ENCODE measurements at regions not wholly inside any gene's neighbourhood (a gene's known extent, or its start where the extent isn't known, plus 50 kb on each side); places are given as distances from the start of the nearest gene placed in this dataset.
"Not testable (repeated sequence)": the region's sequence is repeated elsewhere in the genome, so short reads cannot be mapped to it uniquely, and the experiment has no call there.

DNA sequence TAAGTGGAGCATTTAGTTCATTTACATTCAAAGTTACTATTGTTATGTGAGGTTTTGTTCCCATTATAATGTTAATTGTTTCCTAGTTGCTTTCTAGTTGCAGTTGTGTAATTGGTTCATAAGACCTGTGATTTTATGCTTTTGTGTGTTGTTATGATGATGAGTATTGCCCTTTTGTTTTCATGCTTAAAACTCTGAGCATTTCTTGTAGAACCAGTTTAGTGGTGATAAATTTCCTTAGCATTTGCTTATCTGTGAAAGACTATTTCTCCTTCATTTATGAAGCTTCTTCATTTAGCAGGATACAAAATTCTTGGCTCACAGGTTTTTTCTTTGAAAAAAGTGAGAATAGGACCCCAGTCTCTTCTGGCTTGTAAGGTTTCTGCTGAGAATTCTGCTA is 274.8 kb upstream of the SPAG17 start:
- no peak for TF ChIP-seq EZH2 (IDR thresholded peaks at IDR 0.05; ENCODE audit: insufficient read depth, poor library complexity, severe bottlenecking)
- TF ChIP-seq EZH2phosphoT487 (IDR thresholded peaks at IDR 0.05; ENCODE audit: insufficient read depth, low read depth) = no peak
- no peaks in the 10 kb centered on the region for H3K27me3 ChIP-seq (replicated peaks; ENCODE audit: insufficient read depth)
- no peaks in the 10 kb centered on the region for H3K9me2 ChIP-seq (ENCODE audit: insufficient read depth)
- no peaks in the 10 kb centered on the region for H3K79me2 ChIP-seq (ENCODE audit: insufficient read depth)
- no peak overlapping the region for H2AFZ ChIP-seq
- H3K36me3 ChIP-seq (ENCODE audit: low read depth) = no peaks in the 10 kb centered on the region
- H3K9ac ChIP-seq = no peak overlapping the region
- H3K9me3 ChIP-seq (ENCODE audit: low read depth) = no peaks in the 10 kb centered on the region
- no peaks in the 10 kb centered on the region for H4K20me1 ChIP-seq (ENCODE audit: insufficient read depth)
- in situ Hi-C loops (cut with MboI) = no loop called here
- DNase-seq = no peak
- no peaks in the 10 kb centered on the region for H3K4me1 ChIP-seq (ENCODE audit: insufficient read depth)
- no peak overlapping the region for H3K4me3 ChIP-seq
- H3K27ac ChIP-seq = no peak overlapping the region
- no peak overlapping the region for H3K4me2 ChIP-seq (ENCODE audit: unreplicated experiment)
- no peaks in the 10 kb centered on the region for H3F3A ChIP-seq (ENCODE audit: insufficient read depth)

DNA sequence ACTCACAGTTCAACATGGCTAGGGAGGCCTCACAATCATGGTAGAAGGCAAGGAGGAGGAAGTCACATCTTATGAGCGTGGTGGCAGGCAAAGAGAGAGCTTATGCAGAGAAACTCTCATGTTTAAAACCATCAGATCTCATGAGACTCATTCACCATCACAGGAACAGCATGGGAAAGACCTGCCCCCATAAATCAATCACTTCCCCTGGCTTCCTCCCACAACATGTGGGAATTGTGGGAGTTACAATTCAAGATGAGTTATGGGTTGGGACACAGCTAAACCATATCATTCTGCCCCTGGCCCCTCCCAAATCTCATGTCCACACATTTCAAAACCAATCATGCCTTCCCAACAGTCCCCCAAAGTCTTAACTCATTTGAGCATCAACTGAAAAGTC is 268.8 kb upstream of the SPAG17 start:
- H3K9ac ChIP-seq; H3K4me3 ChIP-seq; H2AFZ ChIP-seq; in situ Hi-C loops (cut with MboI); H4K20me1 ChIP-seq (ENCODE audit: insufficient read depth); H3K27ac ChIP-seq; H3K27me3 ChIP-seq (replicated peaks; ENCODE audit: insufficient read depth); H3F3A ChIP-seq (ENCODE audit: insufficient read depth); H3K4me1 ChIP-seq (ENCODE audit: insufficient read depth); H3K9me2 ChIP-seq (ENCODE audit: insufficient read depth); H3K9me3 ChIP-seq (ENCODE audit: low read depth); DNase-seq; H3K36me3 ChIP-seq (ENCODE audit: low read depth); H3K79me2 ChIP-seq (ENCODE audit: insufficient read depth); H3K4me2 ChIP-seq (ENCODE audit: unreplicated experiment): not testable (repeated sequence)
- WGBS, 2 experiments (ENCODE audit: low coverage in 1 of 2, low lambda C conversion rate in 2 of 2, missing lambda C conversion rate in 2 of 2) = 14 to 38% methylated on average over 1 of the region's 1 CpG

DNA sequence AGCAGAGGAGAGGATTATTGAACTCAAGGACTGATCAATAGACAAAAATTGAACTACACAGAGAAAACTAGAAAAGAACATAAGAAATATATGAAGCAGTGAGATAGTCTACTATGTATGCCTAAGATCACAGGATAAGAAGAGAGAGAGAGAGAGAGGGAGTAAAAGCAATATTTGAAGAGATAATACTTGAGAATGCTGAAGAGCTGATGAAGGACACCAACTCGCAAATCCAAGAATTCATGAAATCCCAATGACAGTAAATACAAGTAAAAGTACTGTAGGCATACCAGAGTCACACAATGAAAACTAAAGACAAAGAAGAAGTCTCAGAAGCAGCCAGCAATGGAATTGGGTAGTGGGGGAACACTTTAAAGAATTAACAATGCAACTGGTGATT is 260.1 kb upstream of the SPAG17 start:
- in situ Hi-C loops (cut with MboI) = no loop called here
- H2AFZ ChIP-seq = no peak overlapping the region
- no peak overlapping the region for H3K4me2 ChIP-seq (ENCODE audit: unreplicated experiment)
- H3K9ac ChIP-seq = no peak overlapping the region
- no peak overlapping the region for H3K4me3 ChIP-seq
- H3K27me3 ChIP-seq (replicated peaks; ENCODE audit: insufficient read depth) = no peaks in the 10 kb centered on the region
- 47 to 50% methylated on average over 1 of the region's 1 CpG for WGBS, 2 experiments (ENCODE audit: low coverage in 1 of 2, low lambda C conversion rate in 2 of 2, missing lambda C conversion rate in 2 of 2)
- H3K9me3 ChIP-seq (ENCODE audit: low read depth) = no peaks in the 10 kb centered on the region
- TF ChIP-seq EZH2phosphoT487 (IDR thresholded peaks at IDR 0.05; ENCODE audit: insufficient read depth, low read depth) (no peak), EZH2 (IDR thresholded peaks at IDR 0.05; ENCODE audit: insufficient read depth, poor library complexity, severe bottlenecking) (no peak)
- H3F3A ChIP-seq (ENCODE audit: insufficient read depth) = no peaks in the 10 kb centered on the region
- H3K27ac ChIP-seq = no peak overlapping the region
- no peaks in the 10 kb centered on the region for H3K36me3 ChIP-seq (ENCODE audit: low read depth)
- no peaks in the 10 kb centered on the region for H3K4me1 ChIP-seq (ENCODE audit: insufficient read depth)
- H3K9me2 ChIP-seq (ENCODE audit: insufficient read depth) = no peaks in the 10 kb centered on the region
- no peak for DNase-seq
- H4K20me1 ChIP-seq (ENCODE audit: insufficient read depth) = no peaks in the 10 kb centered on the region
- H3K79me2 ChIP-seq (ENCODE audit: insufficient read depth) = no peaks in the 10 kb centered on the region

DNA sequence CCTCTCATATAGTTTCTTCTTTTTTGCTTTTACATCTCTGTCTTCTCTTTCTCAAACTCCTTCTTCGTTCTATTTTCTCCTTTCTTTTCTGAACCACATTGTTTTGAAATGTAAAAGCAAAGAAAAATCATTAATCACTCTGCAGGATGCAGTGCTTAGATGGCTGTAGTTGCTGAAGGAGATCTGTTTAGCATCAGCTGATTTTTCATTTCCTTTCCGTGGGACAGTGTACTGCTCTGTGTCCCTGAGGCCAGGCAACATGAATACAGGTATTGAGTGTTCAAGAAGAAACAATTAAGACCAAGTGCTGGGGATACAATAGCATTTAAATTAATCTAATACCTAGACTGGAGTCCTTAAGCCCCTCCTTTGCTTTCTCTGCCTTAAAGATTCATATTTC is 257.2 kb upstream of the SPAG17 start:
- in situ Hi-C loops (cut with MboI) = no loop called here
- Histone ChIP-seq H3K4me3 (no peak overlapping the region), H3K9me2 (ENCODE audit: insufficient read depth) (no peaks in the 10 kb centered on the region), H3K79me2 (ENCODE audit: insufficient read depth) (no peaks in the 10 kb centered on the region), H3K4me1 (ENCODE audit: insufficient read depth) (no peaks in the 10 kb centered on the region), H3F3A (ENCODE audit: insufficient read depth) (no peaks in the 10 kb centered on the region), H3K9me3 (ENCODE audit: low read depth) (no peaks in the 10 kb centered on the region), H3K36me3 (ENCODE audit: low read depth) (no peaks in the 10 kb centered on the region), H3K9ac (no peak overlapping the region), H2AFZ (no peak overlapping the region), H4K20me1 (ENCODE audit: insufficient read depth) (no peaks in the 10 kb centered on the region), H3K4me2 (ENCODE audit: unreplicated experiment) (no peak overlapping the region), H3K27me3 (replicated peaks; ENCODE audit: insufficient read depth) (no peaks in the 10 kb centered on the region), H3K27ac (no peak overlapping the region)
- WGBS, 2 experiments (ENCODE audit: low coverage in 1 of 2, low lambda C conversion rate in 2 of 2, missing lambda C conversion rate in 2 of 2) = 0 to 3% methylated on average over 2 of the region's 2 CpGs
- no peak for DNase-seq
- TF ChIP-seq EZH2phosphoT487 (IDR thresholded peaks at IDR 0.05; ENCODE audit: insufficient read depth, low read depth) = no peak
- no peak for TF ChIP-seq EZH2 (IDR thresholded peaks at IDR 0.05; ENCODE audit: insufficient read depth, poor library complexity, severe bottlenecking)

DNA sequence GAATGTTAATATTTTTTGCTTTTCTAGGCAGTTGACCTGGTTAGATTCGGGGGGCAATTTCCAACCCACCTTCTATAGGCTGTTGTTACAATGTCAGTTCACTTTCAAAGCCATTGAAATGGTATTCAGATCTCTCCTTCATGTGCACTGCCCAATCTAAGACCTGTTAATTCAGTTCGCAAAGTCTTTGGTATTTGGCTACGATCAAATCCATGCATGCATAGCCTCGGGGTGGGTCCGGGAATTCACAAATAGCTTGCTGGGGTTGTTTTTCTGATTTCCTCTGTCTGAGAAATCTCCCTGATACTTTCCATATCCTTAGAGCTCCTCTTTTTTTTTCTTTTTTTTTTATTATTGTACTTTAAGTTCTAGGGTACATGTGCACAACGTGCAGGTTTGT is 252.6 kb upstream of the SPAG17 start:
- 0 out of 2 replicates have a peak, but pooled peaks cover 2% of the 10 kb centered on the region for H3K27me3 ChIP-seq (replicated peaks; ENCODE audit: insufficient read depth)
- in situ Hi-C loops (cut with MboI) = no loop called here
- TF ChIP-seq EZH2 (IDR thresholded peaks at IDR 0.05; ENCODE audit: insufficient read depth, poor library complexity, severe bottlenecking) (no peak), EZH2phosphoT487 (IDR thresholded peaks at IDR 0.05; ENCODE audit: insufficient read depth, low read depth) (no peak)
- DNase-seq = no peak
- no peak overlapping the region for H2AFZ ChIP-seq
- no peak overlapping the region for H3K9ac ChIP-seq
- no peaks in the 10 kb centered on the region for H3K9me3 ChIP-seq (ENCODE audit: low read depth)
- H3K4me2 ChIP-seq (ENCODE audit: unreplicated experiment) = no peak overlapping the region
- H3F3A ChIP-seq (ENCODE audit: insufficient read depth) = no peaks in the 10 kb centered on the region
- no peaks in the 10 kb centered on the region for H4K20me1 ChIP-seq (ENCODE audit: insufficient read depth)
- 58 to 69% methylated on average over 5 to 6 of the region's 6 CpGs for WGBS, 2 experiments (ENCODE audit: low coverage in 1 of 2, low lambda C conversion rate in 2 of 2, missing lambda C conversion rate in 2 of 2)
- H3K4me1 ChIP-seq (ENCODE audit: insufficient read depth) = no peaks in the 10 kb centered on the region
- H3K27ac ChIP-seq = no peak overlapping the region
- H3K36me3 ChIP-seq (ENCODE audit: low read depth) = no peaks in the 10 kb centered on the region
- no peak overlapping the region for H3K4me3 ChIP-seq
- no peaks in the 10 kb centered on the region for H3K9me2 ChIP-seq (ENCODE audit: insufficient read depth)
- no peaks in the 10 kb centered on the region for H3K79me2 ChIP-seq (ENCODE audit: insufficient read depth)

All from GM23248 (cell line).